CD14-positive monocyte (primary cell): ENCODE measurements at regions not wholly inside any gene's neighbourhood (a gene's known extent, or its start where the extent isn't known, plus 50 kb on each side); places are given as distances from the start of the nearest gene placed in this dataset.

Source experiments
- DNase-seq, 3 donors: peaks; one replicate each; pipeline ENCODE4 v3.0.0-alpha.2; 2011 to 2022
- H2AFZ ChIP-seq: 2 replicates; pipeline ENCODE4 v1.6.0; 2012; ENCODE audit warnings: mild to moderate bottlenecking, low read depth, low read length, inconsistent platforms; ENCODE audit not compliant: insufficient read depth, poor library complexity, severe bottlenecking
- H3K27ac ChIP-seq, 2 donors: 1 replicate in 1 of 2; 2 replicates in 1 of 2; pipeline ENCODE4 v1.5.1; 2012 to 2013; ENCODE audit warnings: low read length in 2 of 2, control low read depth in 1 of 2, inconsistent platforms in 1 of 2, low read depth in 1 of 2, mild to moderate bottlenecking in 1 of 2
- H3K27me3 ChIP-seq, 2 donors: one replicate each; pipeline versions ENCODE4 v1.6.0 to v1.6.1; 2011 to 2013; ENCODE audit warnings: low read length in 2 of 2; ENCODE audit not compliant: control insufficient read depth in 2 of 2, insufficient read depth in 2 of 2
- H3K36me3 ChIP-seq, 2 donors: replicated peaks in 1 of 2; 1 replicate in 1 of 2; 2 replicates in 1 of 2; pipeline versions ENCODE4 v1.5.1 to v1.6.1; 2012 to 2013; ENCODE audit warnings: low read length in 2 of 2, control low read depth in 1 of 2, inconsistent platforms in 1 of 2, mild to moderate bottlenecking in 1 of 2; ENCODE audit not compliant: insufficient read depth in 2 of 2, control insufficient read depth in 1 of 2
- H3K4me1 ChIP-seq, 2 donors: 1 replicate in 1 of 2; 2 replicates in 1 of 2; pipeline versions ENCODE4 v1.5.1 to v1.6.1; 2012 to 2013; ENCODE audit warnings: low read length in 2 of 2, control low read depth in 1 of 2, inconsistent platforms in 1 of 2, mild to moderate bottlenecking in 1 of 2, moderate library complexity in 1 of 2; ENCODE audit not compliant: insufficient read depth in 2 of 2, control insufficient read depth in 1 of 2
- H3K4me2 ChIP-seq: replicated peaks from 2 replicates; pipeline ENCODE3; 2012; ENCODE audit warnings: low read length, moderate library complexity, mild to moderate bottlenecking; ENCODE audit not compliant: poor library complexity, severe bottlenecking; ENCODE audit errors: extremely low read depth
- H3K4me3 ChIP-seq, 3 experiments: fragments of 200-600 bp in 1 of 3; sonication (generic) in 1 of 3; replicated peaks in 1 of 3; 1 replicate in 2 of 3; 2 replicates in 1 of 3; pipeline ENCODE4 v1.5.1; 2011 to 2013; ENCODE audit warnings: low read length in 3 of 3, mild to moderate bottlenecking in 3 of 3, control low read depth in 2 of 3, low read depth in 2 of 3, inconsistent platforms in 1 of 3, moderate library complexity in 1 of 3
- H3K79me2 ChIP-seq: 2 replicates; pipeline ENCODE4 v1.6.0; 2012; ENCODE audit warnings: mild to moderate bottlenecking, control low read depth, inconsistent platforms, low read length, moderate library complexity; ENCODE audit not compliant: insufficient read depth
- H3K9ac ChIP-seq: 2 replicates; pipeline ENCODE4 v1.6.0; 2017; ENCODE audit warnings: low read length, mild to moderate bottlenecking; ENCODE audit not compliant: insufficient read depth, poor library complexity, severe bottlenecking
- H3K9me3 ChIP-seq, 2 donors: replicated peaks in 1 of 2; 1 replicate in 1 of 2; 2 replicates in 1 of 2; pipeline versions ENCODE4 v1.5.1 to v1.6.1; 2012 to 2013; ENCODE audit warnings: low read length in 2 of 2, control low read depth in 1 of 2; ENCODE audit not compliant: control insufficient read depth in 1 of 2, insufficient read depth in 1 of 2
- H4K20me1 ChIP-seq: 2 replicates; pipeline ENCODE4 v1.6.0; 2012; ENCODE audit warnings: mild to moderate bottlenecking, low read length, control low read depth, moderate library complexity; ENCODE audit not compliant: insufficient read depth
- H3K27ac Mint-ChIP-seq, 7 donors: one replicate each; pipeline ENCODE4 v1.8.0; 2020; ENCODE audit warnings: mild to moderate bottlenecking in 7 of 7, mixed read lengths in 7 of 7, moderate library complexity in 6 of 7, inconsistent platforms in 2 of 7
- H3K27me3 Mint-ChIP-seq, 3 donors: one replicate each; pipeline ENCODE4 v1.8.0; 2021 to 2022; ENCODE audit warnings: low read depth in 3 of 3, mild to moderate bottlenecking in 3 of 3, mixed read lengths in 3 of 3, moderate library complexity in 3 of 3, inconsistent platforms in 1 of 3
- H3K36me3 Mint-ChIP-seq, 2 donors: one replicate each; pipeline ENCODE4 v1.8.0; 2020; ENCODE audit warnings: mixed read lengths in 2 of 2, inconsistent platforms in 1 of 2, mild to moderate bottlenecking in 1 of 2
- H3K4me1 Mint-ChIP-seq: one replicate; pipeline ENCODE4 v1.8.0; 2020; ENCODE audit warnings: mild to moderate bottlenecking, mixed read lengths
- H3K4me3 Mint-ChIP-seq, 2 donors: one replicate each; pipeline ENCODE4 v1.8.0; 2020; ENCODE audit warnings: mild to moderate bottlenecking in 2 of 2, mixed read lengths in 2 of 2, moderate library complexity in 1 of 2
- H3K9me3 Mint-ChIP-seq, 7 donors: one replicate each; pipeline ENCODE4 v1.8.0; 2020 to 2022; ENCODE audit warnings: mixed read lengths in 7 of 7, mild to moderate bottlenecking in 6 of 7, moderate library complexity in 6 of 7, inconsistent platforms in 2 of 7
- WGBS: methylation state at CpG from one replicate; pipeline ENCODE4 v1.1.5; 2013; ENCODE audit warnings: missing lambda C conversion rate; ENCODE audit not compliant: insufficient coverage; 5-methylcytosine and 5-hydroxymethylcytosine counted together
- intact Hi-C, 2 donors: fragments of 100-400 bp; cut with micrococcal nuclease; formaldehyde crosslinking; loops; one replicate each; pipeline versions ENCODE4 v1.15.0 to v1.15.1; 2023
- TF ChIP-seq, protein P1 (sequence below): fragments of 200-600 bp; IDR thresholded peaks from one replicate; pipeline ENCODE4 v1.8.0; 2022; ENCODE audit warnings: antibody characterized with exemption, mild to moderate bottlenecking

DNA sequence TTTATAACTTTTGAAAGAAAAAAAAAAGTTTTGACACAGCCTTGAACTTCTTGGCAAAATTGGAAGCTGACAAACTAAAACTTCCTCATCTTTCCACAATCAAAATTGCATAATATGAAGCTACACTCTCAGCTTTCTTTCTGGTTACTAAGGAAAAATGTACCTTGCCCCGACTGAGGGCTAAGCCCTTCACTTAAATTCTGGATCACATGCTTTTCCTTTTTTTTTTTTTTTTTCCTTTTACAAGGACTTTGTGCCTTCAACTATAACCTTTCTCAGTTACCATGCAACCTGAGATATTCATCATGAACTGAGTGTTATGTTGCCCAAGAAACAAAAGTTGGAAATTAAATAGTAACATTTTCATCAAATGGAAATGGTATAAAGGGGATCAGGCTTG lies 188.5 kb upstream of the CARD18 start:
- H3K4me1 ChIP-seq: peaks cover 0 to 5% of the 10 kb centered on the region in 2 donors
- no peak overlapping the region for H2AFZ ChIP-seq
- H3K36me3 ChIP-seq: no peaks in the 10 kb centered on the region
- 50% methylated on average over 1 of the region's 1 CpG for WGBS
- H3K4me1 Mint-ChIP-seq: peaks cover 10% of the 10 kb centered on the region
- H3K36me3 Mint-ChIP-seq: no peaks in the 10 kb centered on the region
- H3K9me3 Mint-ChIP-seq: peaks cover 0 to 10% (median 4%) of the 10 kb centered on the region in 7 donors
- no peak overlapping the region for H3K4me3 Mint-ChIP-seq
- H3K9me3 ChIP-seq: no peaks in the 10 kb centered on the region
- no peak overlapping the region for H3K4me2 ChIP-seq
- H3K4me3 ChIP-seq: no peak overlapping the region
- intact Hi-C loops: loop anchor here in 1 of 2 donors (5.0 kb wide), 1 partner anchor 634 kb away; no protein-coding TSS in a partner anchor
- no peaks in the 10 kb centered on the region for H3K79me2 ChIP-seq
- TF ChIP-seq, protein P1, sequence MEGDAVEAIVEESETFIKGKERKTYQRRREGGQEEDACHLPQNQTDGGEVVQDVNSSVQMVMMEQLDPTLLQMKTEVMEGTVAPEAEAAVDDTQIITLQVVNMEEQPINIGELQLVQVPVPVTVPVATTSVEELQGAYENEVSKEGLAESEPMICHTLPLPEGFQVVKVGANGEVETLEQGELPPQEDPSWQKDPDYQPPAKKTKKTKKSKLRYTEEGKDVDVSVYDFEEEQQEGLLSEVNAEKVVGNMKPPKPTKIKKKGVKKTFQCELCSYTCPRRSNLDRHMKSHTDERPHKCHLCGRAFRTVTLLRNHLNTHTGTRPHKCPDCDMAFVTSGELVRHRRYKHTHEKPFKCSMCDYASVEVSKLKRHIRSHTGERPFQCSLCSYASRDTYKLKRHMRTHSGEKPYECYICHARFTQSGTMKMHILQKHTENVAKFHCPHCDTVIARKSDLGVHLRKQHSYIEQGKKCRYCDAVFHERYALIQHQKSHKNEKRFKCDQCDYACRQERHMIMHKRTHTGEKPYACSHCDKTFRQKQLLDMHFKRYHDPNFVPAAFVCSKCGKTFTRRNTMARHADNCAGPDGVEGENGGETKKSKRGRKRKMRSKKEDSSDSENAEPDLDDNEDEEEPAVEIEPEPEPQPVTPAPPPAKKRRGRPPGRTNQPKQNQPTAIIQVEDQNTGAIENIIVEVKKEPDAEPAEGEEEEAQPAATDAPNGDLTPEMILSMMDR: no peak
- H3K9ac ChIP-seq: no peak overlapping the region
- H3K27me3 Mint-ChIP-seq: peaks cover 0 to 2% (median 0%) of the 10 kb centered on the region in 3 donors
- H4K20me1 ChIP-seq: no peaks in the 10 kb centered on the region
- H3K27ac ChIP-seq: no peak overlapping the region
- peak overlapping the region in 1 of 7 donors; percentile 36 for H3K27ac Mint-ChIP-seq
- peak in 1 of 3 donors; percentile 8 for DNase-seq
- no peaks in the 10 kb centered on the region for H3K27me3 ChIP-seq

DNA sequence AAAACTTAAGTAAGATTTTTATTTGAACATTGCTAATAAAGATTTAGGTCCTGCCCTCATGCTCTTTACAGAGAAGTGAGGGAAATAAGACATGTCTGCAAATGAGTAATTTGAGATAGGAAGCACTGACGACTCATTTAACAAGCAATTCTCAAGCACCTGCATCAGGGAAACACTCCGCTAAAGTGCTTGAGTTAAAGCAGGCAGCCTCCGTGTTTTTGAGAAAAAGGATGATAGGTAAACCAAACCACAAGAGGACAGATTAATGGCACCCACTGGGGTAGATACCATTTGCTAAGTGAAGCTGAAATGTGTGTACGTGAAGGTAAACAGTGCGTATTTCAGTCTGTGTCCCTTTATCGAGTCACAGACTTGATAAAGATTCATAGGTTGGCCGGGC lies 184.6 kb upstream of the CARD18 start:
- intact Hi-C loops: no loop called here
- Mint-ChIP-seq H3K9me3 (peaks cover 0 to 4% (median 0%) of the 10 kb centered on the region in 7 donors), H3K4me3 (no peak overlapping the region), H3K4me1 (peaks cover 10% of the 10 kb centered on the region), H3K36me3 (no peaks in the 10 kb centered on the region), H3K27ac (no peak overlapping the region), H3K27me3 (peaks cover 0 to 2% (median 0%) of the 10 kb centered on the region in 3 donors)
- Histone ChIP-seq H3K36me3 (no peaks in the 10 kb centered on the region), H3K27me3 (no peaks in the 10 kb centered on the region), H3K4me3 (no peak overlapping the region), H3K4me2 (no peak overlapping the region), H3K9me3 (no peaks in the 10 kb centered on the region), H4K20me1 (no peaks in the 10 kb centered on the region), H3K4me1 (peaks cover 0 to 5% of the 10 kb centered on the region in 2 donors), H3K9ac (no peak overlapping the region), H3K27ac (no peak overlapping the region), H3K79me2 (no peaks in the 10 kb centered on the region), H2AFZ (no peak overlapping the region)
- 91% methylated on average over 7 of the region's 7 CpGs for WGBS
- TF ChIP-seq, protein P1: no peak
- DNase-seq: no peak
